OCI-LY7 (cell line): ENCODE measurements at regions not wholly inside any gene's neighbourhood (a gene's known extent, or its start where the extent isn't known, plus 50 kb on each side); places are given as distances from the start of the nearest gene placed in this dataset.

Experiments used
- BruUV-seq: library from RNA; stranded (reverse); fragments of 400-500 nt; replicated peaks from 2 replicates; lab custom pipeline; 2021; lab: Mats Ljungman, UMichigan
- CTCF ChIA-PET: fragments of 300-600 bp; sonication (Branson Sonifier 250); formaldehyde crosslinking; loops from one replicate; lab custom pipeline; 2022; ENCODE audit warnings: antibody characterized with exemption; ENCODE audit not compliant: unreplicated experiment; lab: Charles Lee
- POLR2A ChIA-PET: fragments of 300-600 bp; sonication (Branson Sonifier 250); formaldehyde crosslinking; loops from one replicate; lab custom pipeline; 2022; ENCODE audit warnings: antibody characterized with exemption; lab: Charles Lee
- DNase-seq: peaks from one replicate; pipeline ENCODE4 v3.0.0-alpha.2; 2015; ENCODE audit warnings: low spot score
- H2AFZ ChIP-seq: fragments of 200-600 bp; sonication (generic), shearing (Covaris generic); 2 replicates; pipeline ENCODE4 v1.6.1; 2014; ENCODE audit warnings: mild to moderate bottlenecking, antibody characterized with exemption, low read length, moderate library complexity
- H3K27ac ChIP-seq: fragments of 200-600 bp; sonication (generic); 2 replicates; pipeline ENCODE4 v1.5.1; 2014; ENCODE audit warnings: mixed run types, low read depth, mild to moderate bottlenecking, moderate library complexity, low read length, inconsistent platforms; ENCODE audit not compliant: poor library complexity, severe bottlenecking
- H3K36me3 ChIP-seq: fragments of 200-600 bp; sonication (generic); 2 replicates; pipeline ENCODE4 v1.6.1; 2014; ENCODE audit warnings: mild to moderate bottlenecking, antibody characterized with exemption, low read length, moderate library complexity, mixed read lengths; ENCODE audit not compliant: insufficient read depth
- H3K4me1 ChIP-seq: fragments of 200-600 bp; sonication (generic); 2 replicates; pipeline ENCODE4 v1.5.1; 2014; ENCODE audit warnings: mild to moderate bottlenecking, low read length; ENCODE audit not compliant: insufficient read depth, poor library complexity, severe bottlenecking
- H3K4me2 ChIP-seq: fragments of 200-600 bp; sonication (generic); 2 replicates; pipeline ENCODE4 v1.6.1; 2014; ENCODE audit warnings: mild to moderate bottlenecking, low read length
- H3K4me3 ChIP-seq: fragments of 200-600 bp; sonication (generic); 2 replicates; pipeline ENCODE4 v1.5.1; 2014; ENCODE audit warnings: mild to moderate bottlenecking, low read depth, low read length; ENCODE audit not compliant: poor library complexity, severe bottlenecking
- H3K79me2 ChIP-seq: fragments of 200-600 bp; sonication (generic); 2 replicates; pipeline ENCODE4 v1.6.1; 2016; ENCODE audit warnings: low read depth, mild to moderate bottlenecking, low read length, moderate library complexity, mixed read lengths; ENCODE audit not compliant: insufficient read depth
- H3K9me2 ChIP-seq: fragments of 200-600 bp; sonication (generic); 2 replicates; pipeline ENCODE4 v1.6.1; 2016; ENCODE audit warnings: mild to moderate bottlenecking, low read length, mixed read lengths; ENCODE audit not compliant: insufficient read depth
- H3K9me3 ChIP-seq: fragments of 200-600 bp; sonication (generic); 2 replicates; pipeline ENCODE4 v1.6.1; 2014; ENCODE audit warnings: mild to moderate bottlenecking, mixed run types, low read length, mixed read lengths
- H4K20me1 ChIP-seq: fragments of 200-600 bp; sonication (generic); 2 replicates; pipeline ENCODE4 v1.6.1; 2014; ENCODE audit warnings: mild to moderate bottlenecking, antibody characterized with exemption, low read length, moderate library complexity, mixed read lengths; ENCODE audit not compliant: insufficient read depth
- CTCF ChIP-seq: fragments of 200-600 bp; sonication (generic); conservative IDR thresholded peaks from 2 replicates; pipeline ENCODE4 v1.5.1; 2014; ENCODE audit warnings: mild to moderate bottlenecking, antibody characterized with exemption, low read length, moderate library complexity, mixed read lengths
- EZH2phosphoT487 ChIP-seq: fragments of 200-600 bp; sonication (generic); IDR thresholded peaks from 2 replicates; pipeline ENCODE4 v1.6.1; 2018; ENCODE audit warnings: low read depth, borderline replicate concordance, mild to moderate bottlenecking, mixed run types, antibody characterized with exemption, low read length, moderate library complexity, mixed read lengths
- intact Hi-C: fragments of 100-400 bp; cut with micrococcal nuclease; formaldehyde crosslinking; loops from one replicate; pipeline ENCODE4 v1.10.0; 2022; ENCODE audit not compliant: unreplicated experiment

- H3K4me3 ChIP-seq: no peak overlapping the region
- H3K4me1 ChIP-seq: no peaks in the 10 kb centered on the region
- no peak overlapping the region for H2AFZ ChIP-seq
- no peaks in the 10 kb centered on the region for H4K20me1 ChIP-seq
- TF ChIP-seq CTCF: no peak
- TF ChIP-seq EZH2phosphoT487: no peak
- DNase-seq: no peak
- no peak overlapping the region for H3K27ac ChIP-seq
- ChIA-PET CTCF (no interaction called here), POLR2A (no interaction called here)
- BruUV-seq: no TSS peak
- H3K4me2 ChIP-seq: no peak overlapping the region
- no peaks in the 10 kb centered on the region for H3K9me2 ChIP-seq
- intact Hi-C loops: no loop called here
- H3K79me2 ChIP-seq: no peaks in the 10 kb centered on the region
- no peaks in the 10 kb centered on the region for H3K36me3 ChIP-seq
- no peaks in the 10 kb centered on the region for H3K9me3 ChIP-seq
Measured at GRCh38 chr2:51105811-51106210, 73.9 kb upstream of the NRXN1 start.

GRCh38 chr2:51103205-51103604 is 71.3 kb upstream of the NRXN1 start:
- H4K20me1 ChIP-seq: no peaks in the 10 kb centered on the region
- no peaks in the 10 kb centered on the region for H3K9me3 ChIP-seq
- BruUV-seq: no TSS peak
- no peak overlapping the region for H2AFZ ChIP-seq
- no peak for DNase-seq
- intact Hi-C loops: no loop called here
- H3K4me3 ChIP-seq: no peak overlapping the region
- H3K36me3 ChIP-seq: no peaks in the 10 kb centered on the region
- ChIA-PET CTCF (no interaction called here), POLR2A (no interaction called here)
- no peaks in the 10 kb centered on the region for H3K79me2 ChIP-seq
- no peaks in the 10 kb centered on the region for H3K4me1 ChIP-seq
- no peak overlapping the region for H3K27ac ChIP-seq
- H3K9me2 ChIP-seq: no peaks in the 10 kb centered on the region
- no peak overlapping the region for H3K4me2 ChIP-seq
- TF ChIP-seq CTCF: no peak
- no peak for TF ChIP-seq EZH2phosphoT487

- H3K9me3 ChIP-seq: no peaks in the 10 kb centered on the region
- H3K36me3 ChIP-seq: no peaks in the 10 kb centered on the region
- no peaks in the 10 kb centered on the region for H4K20me1 ChIP-seq
- TF ChIP-seq CTCF (no peak), EZH2phosphoT487 (no peak)
- no peaks in the 10 kb centered on the region for H3K79me2 ChIP-seq
- DNase-seq: no peak
- BruUV-seq: no TSS peak
- intact Hi-C loops: no loop called here
- H3K4me2 ChIP-seq: no peak overlapping the region
- no peak overlapping the region for H3K27ac ChIP-seq
- H2AFZ ChIP-seq: no peak overlapping the region
- no peaks in the 10 kb centered on the region for H3K9me2 ChIP-seq
- H3K4me1 ChIP-seq: no peaks in the 10 kb centered on the region
- ChIA-PET POLR2A (no interaction called here), CTCF (no interaction called here)
- no peak overlapping the region for H3K4me3 ChIP-seq
Measured at GRCh38 chr2:51093016-51093415, 61.1 kb upstream of the NRXN1 start.
